RKO (cell line): ENCODE measurements at regions not wholly inside any gene's neighbourhood (a gene's known extent, or its start where the extent isn't known, plus 50 kb on each side); places are given as distances from the start of the nearest gene placed in this dataset.
"Not testable (repeated sequence)": the region's sequence is repeated elsewhere in the genome, so short reads cannot be mapped to it uniquely, and the experiment has no call there.

Experiments used
- DNase-seq: peaks from one replicate; pipeline ENCODE4 v3.0.0-alpha.2; 2016; ENCODE audit warnings: low spot score

GRCh38 chrX:55142206-55142918, 53.5 kb downstream of the PAGE2 start:
- no peak for DNase-seq

GRCh38 chrX:55142919-55143310, 54.1 kb downstream of the PAGE2 start:
- DNase-seq: no peak

- DNase-seq: no peak
Observed at GRCh38 chrX:55143621-55144020, 54.8 kb downstream of the PAGE2 start.

- DNase-seq: no peak
Observed at GRCh38 chrX:55144697-55145096, 55.9 kb downstream of the PAGE2 start.

GRCh38 chrX:55149242-55149641, 60.4 kb downstream of the PAGE2 start:
- DNase-seq: no peak

- DNase-seq: no peak
Observed at GRCh38 chrX:55151199-55151598, 62.4 kb downstream of the PAGE2 start.

GRCh38 chrX:55159551-55159950, 60.6 kb upstream of the PAGE5 start:
- DNase-seq: no peak

- DNase-seq: peak; percentile 85
Observed at GRCh38 chrX:55160685-55161552, 59.2 kb upstream of the PAGE5 start.

GRCh38 chrX:55161581-55161980, 58.6 kb upstream of the PAGE5 start:
- no peak for DNase-seq

- DNase-seq: no peak
Observed at GRCh38 chrX:55163171-55163570, 57.0 kb upstream of the PAGE5 start.

GRCh38 chrX:55165026-55165425, 55.1 kb upstream of the PAGE5 start:
- not testable (repeated sequence) for DNase-seq

- DNase-seq: peak; percentile 39
Observed at GRCh38 chrX:55167124-55167803, 52.9 kb upstream of the PAGE5 start.

GRCh38 chrX:55167901-55168300, 52.2 kb upstream of the PAGE5 start:
- no peak for DNase-seq

GRCh38 chrX:55169782-55170181, 50.4 kb upstream of the PAGE5 start:
- no peak for DNase-seq
